H54 (cell line): ENCODE measurements at regions not wholly inside any gene's neighbourhood (a gene's known extent, or its start where the extent isn't known, plus 50 kb on each side); places are given as distances from the start of the nearest gene placed in this dataset.
"Not testable (repeated sequence)": the region's sequence is repeated elsewhere in the genome, so short reads cannot be mapped to it uniquely, and the experiment has no call there.

ENCODE experiments used
- DNase-seq: peaks from one replicate; pipeline ENCODE4 v3.0.0; 2011; ENCODE audit warnings: low spot score, mixed read lengths; ENCODE audit not compliant: insufficient read length
- FAIRE-seq: peaks from 3 replicates; lab custom pipeline; 2011; peaks lifted over from hg19 to GRCh38; lab: Jason Lieb, UNC
- POLR2A ChIP-seq: IDR thresholded peaks from 2 replicates; pipeline ENCODE4 v1.6.1; 2011; ENCODE audit warnings: low read depth, mild to moderate bottlenecking, low read length

GRCh38 chr1:14140831-14141401 is 440.9 kb downstream of the PRDM2 start:
- no peak for TF ChIP-seq POLR2A
- no peak for DNase-seq
- FAIRE-seq: no peak

GRCh38 chr1:14141656-14142055 is 441.7 kb downstream of the PRDM2 start:
- DNase-seq (no peak), FAIRE-seq (no peak)
- no peak for TF ChIP-seq POLR2A

- DNase-seq: no peak
- no peak for FAIRE-seq
- TF ChIP-seq POLR2A: no peak
These were observed 442.6 kb downstream of the PRDM2 start for GRCh38 chr1:14142397-14143100.

- no peak for FAIRE-seq
- DNase-seq: no peak
- TF ChIP-seq POLR2A: no peak
These were observed 443.8 kb downstream of the PRDM2 start for GRCh38 chr1:14143777-14144176.

GRCh38 chr1:14148526-14148925 is 448.5 kb downstream of the PRDM2 start:
- FAIRE-seq: no peak
- no peak for DNase-seq
- no peak for TF ChIP-seq POLR2A

- DNase-seq (peak; percentile 18), FAIRE-seq (peak; percentile 74)
- TF ChIP-seq POLR2A: no peak
These were observed 449.1 kb upstream of the KAZN start for GRCh38 chr1:14149431-14149830.

GRCh38 chr1:14156543-14156942 is 441.9 kb upstream of the KAZN start:
- no peak for DNase-seq

GRCh38 chr1:14160781-14161180 is 437.7 kb upstream of the KAZN start:
- FAIRE-seq: no peak

More at GRCh38 chr1:14156543-14156942, 441.9 kb upstream of the KAZN start:
- FAIRE-seq: no peak
- no peak for TF ChIP-seq POLR2A

GRCh38 chr1:14163246-14163645 is 435.2 kb upstream of the KAZN start:
- no peak for TF ChIP-seq POLR2A
- FAIRE-seq (no peak), DNase-seq (no peak)

More at GRCh38 chr1:14160781-14161180, 437.7 kb upstream of the KAZN start:
- TF ChIP-seq POLR2A: no peak
- DNase-seq: no peak

- DNase-seq (no peak), FAIRE-seq (no peak)
- TF ChIP-seq POLR2A: no peak
These were observed 433.1 kb upstream of the KAZN start for GRCh38 chr1:14165371-14165801.

GRCh38 chr1:14167884-14168283 is 430.6 kb upstream of the KAZN start:
- no peak for DNase-seq
- TF ChIP-seq POLR2A: no peak
- FAIRE-seq: no peak

GRCh38 chr1:14168326-14169063 is 430.0 kb upstream of the KAZN start:
- TF ChIP-seq POLR2A: no peak
- DNase-seq: no peak
- no peak for FAIRE-seq

- no peak for TF ChIP-seq POLR2A
- FAIRE-seq: no peak
- DNase-seq: no peak
These were observed 424.9 kb upstream of the KAZN start for GRCh38 chr1:14173598-14173997.

- FAIRE-seq, DNase-seq: not testable (repeated sequence)
These were observed 420.6 kb upstream of the KAZN start for GRCh38 chr1:14177866-14178265.

- no peak for DNase-seq
- no peak for FAIRE-seq
- no peak for TF ChIP-seq POLR2A
These were observed 417.7 kb upstream of the KAZN start for GRCh38 chr1:14180738-14181137.
